ENCODE measurements at regions not wholly inside any gene's neighbourhood (a gene's known extent, or its start where the extent isn't known, plus 50 kb on each side); places are given as distances from the start of the nearest gene placed in this dataset.

- TF ChIP-seq CTCF (IDR thresholded peaks at IDR 0.05; ENCODE audit: insufficient read depth, low read length) (no peak), POLR2AphosphoS5 (IDR thresholded peaks at IDR 0.05; ENCODE audit: low read depth) (no peak), REST (IDR thresholded peaks at IDR 0.05; ENCODE audit: insufficient replicate concordance, low read depth) (no peak)
Observed at GRCh38 chr6:14430218-14430617, 312.6 kb downstream of the CD83 start.

Data from HL-60 (cell line).